OCI-LY7 (cell line): ENCODE measurements at regions not wholly inside any gene's neighbourhood (a gene's known extent, or its start where the extent isn't known, plus 50 kb on each side); places are given as distances from the start of the nearest gene placed in this dataset.

Experiments used
- BruUV-seq: library from RNA; stranded (reverse); fragments of 400-500 nt; replicated peaks from 2 replicates; lab custom pipeline; 2021; lab: Mats Ljungman, UMichigan
- CTCF ChIA-PET: fragments of 300-600 bp; sonication (Branson Sonifier 250); formaldehyde crosslinking; loops from one replicate; lab custom pipeline; 2022; ENCODE audit warnings: antibody characterized with exemption; ENCODE audit not compliant: unreplicated experiment; lab: Charles Lee
- POLR2A ChIA-PET: fragments of 300-600 bp; sonication (Branson Sonifier 250); formaldehyde crosslinking; loops from one replicate; lab custom pipeline; 2022; ENCODE audit warnings: antibody characterized with exemption; lab: Charles Lee
- DNase-seq: peaks from one replicate; pipeline ENCODE4 v3.0.0-alpha.2; 2015; ENCODE audit warnings: low spot score
- H2AFZ ChIP-seq: fragments of 200-600 bp; sonication (generic), shearing (Covaris generic); 2 replicates; pipeline ENCODE4 v1.6.1; 2014; ENCODE audit warnings: mild to moderate bottlenecking, antibody characterized with exemption, low read length, moderate library complexity
- H3K27ac ChIP-seq: fragments of 200-600 bp; sonication (generic); 2 replicates; pipeline ENCODE4 v1.5.1; 2014; ENCODE audit warnings: mixed run types, low read depth, mild to moderate bottlenecking, moderate library complexity, low read length, inconsistent platforms; ENCODE audit not compliant: poor library complexity, severe bottlenecking
- H3K36me3 ChIP-seq: fragments of 200-600 bp; sonication (generic); 2 replicates; pipeline ENCODE4 v1.6.1; 2014; ENCODE audit warnings: mild to moderate bottlenecking, antibody characterized with exemption, low read length, moderate library complexity, mixed read lengths; ENCODE audit not compliant: insufficient read depth
- H3K4me1 ChIP-seq: fragments of 200-600 bp; sonication (generic); 2 replicates; pipeline ENCODE4 v1.5.1; 2014; ENCODE audit warnings: mild to moderate bottlenecking, low read length; ENCODE audit not compliant: insufficient read depth, poor library complexity, severe bottlenecking
- H3K4me2 ChIP-seq: fragments of 200-600 bp; sonication (generic); 2 replicates; pipeline ENCODE4 v1.6.1; 2014; ENCODE audit warnings: mild to moderate bottlenecking, low read length
- H3K4me3 ChIP-seq: fragments of 200-600 bp; sonication (generic); 2 replicates; pipeline ENCODE4 v1.5.1; 2014; ENCODE audit warnings: mild to moderate bottlenecking, low read depth, low read length; ENCODE audit not compliant: poor library complexity, severe bottlenecking
- H3K79me2 ChIP-seq: fragments of 200-600 bp; sonication (generic); 2 replicates; pipeline ENCODE4 v1.6.1; 2016; ENCODE audit warnings: low read depth, mild to moderate bottlenecking, low read length, moderate library complexity, mixed read lengths; ENCODE audit not compliant: insufficient read depth
- H3K9me2 ChIP-seq: fragments of 200-600 bp; sonication (generic); 2 replicates; pipeline ENCODE4 v1.6.1; 2016; ENCODE audit warnings: mild to moderate bottlenecking, low read length, mixed read lengths; ENCODE audit not compliant: insufficient read depth
- H3K9me3 ChIP-seq: fragments of 200-600 bp; sonication (generic); 2 replicates; pipeline ENCODE4 v1.6.1; 2014; ENCODE audit warnings: mild to moderate bottlenecking, mixed run types, low read length, mixed read lengths
- H4K20me1 ChIP-seq: fragments of 200-600 bp; sonication (generic); 2 replicates; pipeline ENCODE4 v1.6.1; 2014; ENCODE audit warnings: mild to moderate bottlenecking, antibody characterized with exemption, low read length, moderate library complexity, mixed read lengths; ENCODE audit not compliant: insufficient read depth
- CTCF ChIP-seq: fragments of 200-600 bp; sonication (generic); conservative IDR thresholded peaks from 2 replicates; pipeline ENCODE4 v1.5.1; 2014; ENCODE audit warnings: mild to moderate bottlenecking, antibody characterized with exemption, low read length, moderate library complexity, mixed read lengths
- EZH2phosphoT487 ChIP-seq: fragments of 200-600 bp; sonication (generic); IDR thresholded peaks from 2 replicates; pipeline ENCODE4 v1.6.1; 2018; ENCODE audit warnings: low read depth, borderline replicate concordance, mild to moderate bottlenecking, mixed run types, antibody characterized with exemption, low read length, moderate library complexity, mixed read lengths
- intact Hi-C: fragments of 100-400 bp; cut with micrococcal nuclease; formaldehyde crosslinking; loops from one replicate; pipeline ENCODE4 v1.10.0; 2022; ENCODE audit not compliant: unreplicated experiment

- CTCF ChIA-PET, result no interaction called here
- TF ChIP-seq EZH2phosphoT487, result no peak
- no peak for TF ChIP-seq CTCF
- no peak overlapping the region for H2AFZ ChIP-seq
- no peaks in the 10 kb centered on the region for H3K4me1 ChIP-seq
- no peak for DNase-seq
- H3K79me2 ChIP-seq, result no peaks in the 10 kb centered on the region
- no peaks in the 10 kb centered on the region for H3K9me3 ChIP-seq
- no peaks in the 10 kb centered on the region for H4K20me1 ChIP-seq
- H3K4me2 ChIP-seq, result no peak overlapping the region
- BruUV-seq, result no TSS peak
- H3K36me3 ChIP-seq, result no peaks in the 10 kb centered on the region
- POLR2A ChIA-PET, result no interaction called here
- intact Hi-C loops, result no loop called here
- no peaks in the 10 kb centered on the region for H3K9me2 ChIP-seq
- no peak overlapping the region for H3K27ac ChIP-seq
- no peak overlapping the region for H3K4me3 ChIP-seq
Measured at GRCh38 chr22:34845391-34845790, 220.6 kb upstream of the ISX start.

GRCh38 chr22:34847072-34847471, 218.9 kb upstream of the ISX start:
- no peak overlapping the region for H2AFZ ChIP-seq
- CTCF ChIA-PET, result no interaction called here
- no peak overlapping the region for H3K4me3 ChIP-seq
- TF ChIP-seq CTCF (no peak), EZH2phosphoT487 (no peak)
- no peaks in the 10 kb centered on the region for H3K36me3 ChIP-seq
- H4K20me1 ChIP-seq, result no peaks in the 10 kb centered on the region
- POLR2A ChIA-PET, result no interaction called here
- H3K9me2 ChIP-seq, result no peaks in the 10 kb centered on the region
- no peaks in the 10 kb centered on the region for H3K79me2 ChIP-seq
- intact Hi-C loops, result no loop called here
- no peaks in the 10 kb centered on the region for H3K9me3 ChIP-seq
- H3K4me1 ChIP-seq, result no peaks in the 10 kb centered on the region
- no TSS peak for BruUV-seq
- H3K4me2 ChIP-seq, result no peak overlapping the region
- no peak for DNase-seq
- H3K27ac ChIP-seq, result no peak overlapping the region

GRCh38 chr22:34849965-34850364, 216.0 kb upstream of the ISX start:
- no peaks in the 10 kb centered on the region for H3K9me3 ChIP-seq
- H3K4me2 ChIP-seq, result no peak overlapping the region
- H2AFZ ChIP-seq, result no peak overlapping the region
- no peaks in the 10 kb centered on the region for H3K4me1 ChIP-seq
- no peak for DNase-seq
- intact Hi-C loops, result no loop called here
- no peaks in the 10 kb centered on the region for H3K79me2 ChIP-seq
- no peaks in the 10 kb centered on the region for H4K20me1 ChIP-seq
- ChIA-PET POLR2A (no interaction called here), CTCF (no interaction called here)
- H3K27ac ChIP-seq, result no peak overlapping the region
- TF ChIP-seq CTCF, result no peak
- TF ChIP-seq EZH2phosphoT487, result no peak
- no peaks in the 10 kb centered on the region for H3K9me2 ChIP-seq
- no TSS peak for BruUV-seq
- H3K36me3 ChIP-seq, result no peaks in the 10 kb centered on the region
- H3K4me3 ChIP-seq, result no peak overlapping the region
